ENCODE measurements at regions not wholly inside any gene's neighbourhood (a gene's known extent, or its start where the extent isn't known, plus 50 kb on each side); places are given as distances from the start of the nearest gene placed in this dataset.

DNA sequence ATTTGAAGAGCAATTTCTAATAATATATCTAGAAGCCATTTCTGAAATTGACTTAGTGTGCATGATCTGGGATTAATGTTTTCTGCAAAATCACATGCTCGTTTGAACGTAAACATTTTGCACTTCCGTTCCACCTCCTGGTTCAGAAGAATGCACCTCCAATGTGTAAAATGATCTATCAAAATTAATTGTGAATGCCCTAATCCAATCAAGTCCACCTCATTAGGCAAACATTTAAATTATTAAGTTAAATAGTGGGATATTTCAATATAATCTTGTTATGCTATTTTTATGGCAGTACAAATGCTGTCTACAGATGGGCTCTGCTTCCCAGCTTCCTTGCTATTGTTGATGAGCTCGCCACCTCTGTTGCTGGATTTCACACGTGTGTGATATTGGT, 542.5 kb downstream of the INSC start:
- TF ChIP-seq GATA2 (IDR thresholded peaks at IDR 0.05; ENCODE audit: low read depth, low read length) (no peak), GATA3 (IDR thresholded peaks at IDR 0.05; ENCODE audit: low read depth, low read length) (no peak)

Data from SH-SY5Y (cell line).